DMS153 (cell line): ENCODE measurements at regions not wholly inside any gene's neighbourhood (a gene's known extent, or its start where the extent isn't known, plus 50 kb on each side); places are given as distances from the start of the nearest gene placed in this dataset.

ENCODE experiments used
- DNase-seq: peaks from one replicate; lab custom pipeline; 2025; lab: John Stamatoyannopoulos, UW

DNA sequence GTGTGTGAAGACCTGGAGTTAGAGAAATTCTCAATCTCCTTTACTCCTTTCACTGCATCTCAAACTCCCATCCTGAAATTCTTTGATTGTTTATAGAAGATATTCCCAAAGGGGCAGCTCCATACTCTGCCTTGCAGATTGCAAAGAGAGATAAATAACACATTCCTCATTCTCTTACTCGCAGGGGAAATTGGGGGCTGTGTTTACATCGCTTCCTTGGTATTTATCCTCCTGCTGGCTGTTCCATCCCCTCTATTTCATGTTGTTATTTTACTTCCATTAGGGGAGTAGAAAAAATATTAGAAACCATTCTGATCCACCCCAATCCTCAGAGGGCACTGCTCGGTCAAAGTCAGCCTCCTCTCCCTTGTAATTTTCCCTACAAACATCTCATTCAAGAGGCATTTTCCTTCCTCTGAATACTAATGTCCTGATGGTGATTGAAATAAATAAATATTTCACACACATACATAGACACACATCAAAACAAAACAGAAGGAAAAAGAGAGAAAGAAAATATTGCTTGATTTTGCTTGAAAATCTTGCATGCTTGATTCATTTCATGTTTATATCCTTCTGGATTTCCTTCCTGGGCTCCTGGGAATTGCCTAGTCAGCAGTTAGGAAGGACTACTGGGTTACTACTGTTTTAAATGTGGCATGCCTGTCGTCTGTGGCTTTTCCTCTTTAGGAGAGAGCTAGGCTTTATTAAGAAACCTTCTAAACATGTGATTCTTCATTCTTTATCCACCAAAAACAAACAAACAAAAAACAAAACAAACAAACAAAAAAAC lies 420.1 kb upstream of the PAPPA start:
- DNase-seq = no peak

DNA sequence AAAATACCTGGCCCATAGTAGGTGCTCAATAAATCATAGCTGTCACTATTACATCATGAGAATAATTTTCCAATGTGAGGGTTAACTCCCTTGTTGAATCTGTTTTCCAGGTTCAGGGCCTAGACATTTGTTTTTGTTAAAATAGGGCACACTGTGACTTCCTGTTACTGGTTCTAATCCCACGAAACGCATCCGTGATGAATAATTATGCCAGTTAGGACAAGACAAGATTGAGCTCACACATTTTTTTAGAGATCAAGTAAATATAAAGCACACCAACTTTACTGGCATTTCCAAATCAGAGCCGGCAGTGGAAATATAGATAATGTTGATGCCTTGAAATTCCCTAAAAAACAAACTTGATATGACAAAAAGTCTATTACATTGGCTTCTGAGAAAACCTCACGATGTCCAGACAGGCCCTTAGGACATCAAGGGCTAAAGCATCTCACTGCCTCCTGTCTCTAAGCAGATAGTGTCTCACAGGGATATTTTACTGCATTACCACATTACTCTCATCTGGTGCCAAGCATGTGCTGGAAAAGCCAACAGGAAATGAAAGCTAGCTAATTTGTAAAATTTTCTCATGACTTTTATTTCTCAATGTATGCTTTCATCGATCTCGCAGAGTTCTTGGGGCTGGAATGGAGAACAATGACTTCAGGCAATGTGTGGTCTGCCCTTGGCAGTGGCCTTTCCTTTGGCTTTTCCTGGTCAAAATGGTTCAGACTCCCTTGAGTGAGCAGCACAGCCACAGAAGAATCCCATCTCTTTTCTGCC lies 414.3 kb upstream of the PAPPA start:
- no peak for DNase-seq

DNA sequence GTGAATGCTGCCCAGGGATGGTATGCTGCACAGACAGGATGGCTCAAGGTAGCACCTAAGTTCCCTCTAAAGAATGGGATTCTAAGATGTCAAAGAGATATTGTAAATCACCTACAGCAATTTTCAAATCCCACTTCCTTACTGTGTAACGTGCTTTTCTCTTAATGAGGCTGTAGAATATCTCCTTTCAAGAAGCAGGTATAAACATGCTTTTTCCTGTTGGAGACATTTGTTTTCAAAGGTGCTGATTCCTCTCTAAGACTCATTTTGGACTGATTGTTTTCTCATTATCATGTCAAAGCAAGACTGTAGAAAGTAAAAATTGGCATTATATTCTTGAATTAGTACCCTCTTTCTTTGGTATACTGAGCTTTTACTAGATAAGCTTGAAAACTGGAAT lies 412.6 kb upstream of the PAPPA start:
- DNase-seq = no peak

DNA sequence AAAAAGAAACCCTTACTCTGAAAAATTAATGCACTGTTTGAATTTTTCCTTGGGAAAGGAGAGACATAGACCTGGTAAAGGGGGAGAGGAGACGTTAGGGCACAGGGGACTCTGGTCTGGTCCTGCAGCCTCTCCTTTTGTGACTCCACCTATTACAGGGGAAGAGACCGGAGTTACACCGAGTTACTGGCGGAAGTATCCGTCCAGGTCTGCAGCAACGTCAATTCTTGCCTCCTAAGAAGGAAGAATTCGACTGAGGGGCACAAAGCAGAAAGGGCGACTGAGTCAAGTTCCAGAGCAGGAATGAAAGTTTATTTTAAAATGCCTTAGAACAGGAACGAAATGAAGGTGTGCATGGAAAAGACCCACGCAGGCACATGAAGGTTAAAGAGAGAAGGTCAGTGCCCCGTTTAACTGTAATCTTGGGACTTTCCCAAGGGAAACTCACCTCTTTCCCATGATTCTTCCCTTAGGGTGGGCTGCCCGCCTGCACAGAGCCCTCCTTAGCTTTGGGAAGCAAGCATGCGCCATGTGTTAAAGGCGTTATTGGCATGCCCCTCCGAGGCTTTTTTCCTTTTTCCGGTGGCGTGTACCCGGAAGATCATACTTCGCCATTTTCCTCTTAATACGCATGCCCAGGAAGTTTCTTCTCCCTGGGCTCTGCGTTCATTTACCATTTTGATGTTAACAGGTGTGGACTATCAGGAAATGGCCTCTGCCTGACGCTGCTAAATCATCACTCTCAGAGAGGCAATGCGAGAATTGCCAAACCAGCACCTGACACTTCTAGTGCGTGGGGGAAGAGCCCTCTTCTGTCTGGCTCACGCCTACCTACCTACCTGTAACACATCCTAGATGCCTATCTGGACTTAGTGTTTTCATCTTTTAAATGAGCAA lies 409.6 kb upstream of the PAPPA start:
- no peak for DNase-seq

DNA sequence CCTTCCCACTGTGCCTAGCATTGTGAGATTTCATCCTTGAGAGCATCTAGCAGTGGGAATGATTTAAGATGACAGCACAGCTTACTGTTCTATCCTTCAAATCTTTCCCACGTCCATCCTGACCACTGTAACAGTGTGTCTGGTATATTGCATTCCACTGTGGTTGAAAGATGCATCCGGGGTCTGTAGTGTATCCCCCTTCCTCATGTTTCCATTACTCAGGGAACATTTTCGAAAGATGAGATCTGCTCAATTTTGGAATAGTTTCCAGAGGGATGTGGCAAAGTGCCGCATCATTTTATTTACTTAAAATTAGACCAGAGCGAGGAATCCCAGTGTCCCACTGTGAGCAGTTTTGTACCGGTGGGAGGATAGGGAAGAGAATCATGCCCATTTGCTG lies 407.1 kb upstream of the PAPPA start:
- no peak for DNase-seq

DNA sequence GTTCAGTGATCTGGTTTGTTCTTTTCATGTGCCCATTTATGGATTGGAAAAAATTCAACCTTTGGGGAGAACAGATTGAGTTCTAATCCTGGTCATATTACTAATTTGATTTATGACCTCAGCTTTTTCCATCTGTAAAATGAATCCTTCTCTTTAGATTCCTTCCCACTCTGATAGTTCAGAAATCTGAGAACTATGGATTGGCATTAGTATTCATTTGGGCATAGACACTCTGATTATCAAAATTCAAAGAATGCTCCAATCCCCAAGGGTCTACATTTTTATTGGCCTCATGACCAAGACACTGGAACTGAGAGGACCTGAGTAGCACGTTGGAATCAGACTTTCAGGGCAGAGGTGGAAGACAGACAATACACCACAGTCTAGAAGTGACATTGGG lies 405.9 kb upstream of the PAPPA start:
- DNase-seq = no peak

DNA sequence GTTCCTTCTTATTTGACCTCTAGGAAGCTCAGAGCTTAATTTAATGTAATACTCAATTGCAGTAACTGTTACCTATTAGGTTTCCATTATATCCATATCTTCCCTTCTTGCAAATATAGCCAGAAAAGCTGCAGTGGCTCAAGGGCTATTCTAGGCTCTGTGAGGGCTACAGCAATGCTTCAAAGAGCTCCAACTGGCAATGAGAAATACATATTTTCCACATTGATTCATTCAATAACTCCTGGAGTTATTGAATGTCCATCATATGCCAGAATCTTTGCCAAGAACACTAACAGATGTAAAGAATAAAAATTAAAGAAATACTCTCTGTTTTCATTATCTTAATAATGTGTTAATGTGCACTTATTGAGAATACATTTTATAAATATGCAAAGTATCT lies 396.9 kb upstream of the PAPPA start:
- no peak for DNase-seq

DNA sequence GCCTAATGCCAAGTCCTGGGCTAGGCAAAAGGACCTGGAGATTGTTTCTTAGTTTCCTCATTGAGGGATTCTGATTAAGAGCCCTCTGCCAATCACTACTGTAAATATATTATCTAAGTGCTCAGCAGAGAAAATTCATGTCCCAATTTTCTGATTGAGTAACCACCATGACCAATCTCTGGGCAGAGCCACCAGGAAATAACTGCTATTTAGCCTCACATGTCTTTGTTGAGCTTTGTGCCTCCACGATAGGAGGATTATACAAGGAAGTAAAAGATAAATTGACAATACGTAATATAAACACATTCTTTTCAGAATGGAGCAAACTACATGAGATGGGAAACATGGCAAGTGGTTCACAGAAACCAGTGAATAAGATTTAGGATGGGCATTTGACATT lies 396.1 kb upstream of the PAPPA start:
- DNase-seq = peak; percentile 88

DNA sequence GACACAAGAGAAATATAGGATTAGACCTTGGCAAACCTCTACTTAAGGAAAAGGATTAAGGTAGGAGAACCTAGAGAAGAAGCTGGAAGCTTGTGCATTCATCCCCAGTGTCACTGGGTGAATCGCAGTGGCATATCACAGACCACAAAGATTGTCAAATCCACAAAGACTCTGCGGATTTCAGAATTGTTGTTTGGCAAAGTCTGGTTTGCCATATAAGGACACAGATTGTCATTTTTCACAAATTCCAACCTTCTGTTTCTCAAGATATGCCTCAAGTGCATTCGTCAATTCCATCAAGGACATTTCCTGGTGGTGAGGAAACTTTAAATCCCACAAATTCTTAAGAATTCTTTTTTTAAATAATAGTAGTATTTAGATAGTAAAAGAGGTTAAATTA lies 395.1 kb upstream of the PAPPA start:
- DNase-seq = no peak

DNA sequence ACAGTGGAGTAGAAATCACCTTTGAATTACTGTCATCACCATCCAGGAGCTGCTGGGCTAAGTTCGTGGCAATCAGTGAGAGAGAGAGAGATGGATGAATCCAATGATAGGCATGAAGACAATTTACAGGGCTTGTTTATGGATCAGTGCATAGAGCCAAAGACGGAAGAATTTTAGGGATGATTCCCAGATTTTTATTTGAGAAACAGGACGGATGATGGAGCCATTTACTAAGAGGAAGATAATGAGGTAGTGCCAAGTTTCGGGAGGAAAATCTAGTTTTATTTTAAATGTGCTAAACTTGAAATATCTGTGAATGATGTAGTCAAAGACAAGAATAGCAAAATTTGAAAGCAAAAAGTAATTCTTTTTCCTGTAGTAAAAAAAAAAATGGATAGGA lies 394.2 kb upstream of the PAPPA start:
- DNase-seq = no peak

DNA sequence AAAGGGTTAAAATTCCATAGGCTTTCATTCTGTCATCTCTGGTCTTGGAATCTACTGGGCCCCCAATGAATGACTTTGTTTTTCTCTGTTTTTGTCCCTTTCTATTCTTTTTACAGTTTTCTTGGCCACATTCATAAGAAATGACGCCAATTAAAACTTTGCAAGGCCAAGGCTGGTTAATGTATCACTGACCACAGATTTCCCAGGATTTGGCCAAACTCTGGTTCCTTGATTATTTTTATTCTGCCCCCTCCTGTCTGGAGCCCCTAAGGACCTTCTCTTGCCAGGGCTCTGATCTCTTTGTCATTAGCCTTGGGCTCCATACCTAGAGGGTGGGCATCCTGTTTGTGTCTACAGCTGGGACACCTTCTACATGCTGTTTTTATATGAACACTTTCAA lies 388.9 kb upstream of the PAPPA start:
- DNase-seq = no peak

DNA sequence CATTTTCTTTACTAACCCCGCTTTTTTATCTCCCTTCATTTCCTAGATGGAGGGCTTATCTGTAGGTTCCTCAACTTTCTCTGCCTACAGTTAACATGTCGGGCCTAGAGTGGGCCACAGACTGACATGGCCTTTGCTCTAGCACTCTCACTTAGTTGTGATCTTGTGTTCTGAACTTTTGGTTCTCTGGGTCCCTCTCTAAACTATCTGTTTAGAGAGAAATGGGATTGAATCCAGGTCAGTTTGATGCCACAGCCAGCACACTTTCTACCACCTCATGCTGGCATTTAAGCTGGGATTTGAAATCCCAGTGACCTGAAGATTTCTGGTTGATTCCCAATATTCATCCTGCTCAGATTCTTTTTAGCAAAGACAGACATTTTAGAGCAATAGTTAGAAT lies 388.5 kb upstream of the PAPPA start:
- no peak for DNase-seq

DNA sequence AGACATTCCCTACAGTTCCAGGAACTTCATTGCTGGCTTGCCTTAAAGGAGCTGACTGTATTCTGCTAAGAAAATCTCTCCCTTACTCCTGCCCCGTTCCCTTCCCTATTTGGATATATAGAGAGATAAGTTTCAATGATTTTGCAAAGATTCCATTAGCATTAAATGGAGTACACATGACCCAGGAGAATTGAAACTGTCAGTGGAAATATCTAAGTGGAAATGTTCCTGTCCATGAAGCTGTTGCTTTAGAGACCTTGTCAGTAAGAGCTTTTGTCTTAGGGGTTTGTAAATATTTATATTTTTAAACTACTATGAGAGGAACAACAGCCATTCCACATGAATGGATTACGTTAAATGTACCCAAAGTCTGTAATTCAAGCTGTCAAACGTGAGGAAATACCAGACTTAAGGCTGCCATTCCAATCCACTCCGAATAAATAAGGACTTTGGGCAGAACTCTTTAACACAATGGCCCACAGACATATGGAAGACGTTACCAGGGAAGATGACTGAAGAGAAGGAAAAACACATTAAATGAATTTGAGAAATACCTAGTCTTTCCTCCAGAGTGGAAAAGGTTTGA lies 387.1 kb upstream of the PAPPA start:
- no peak for DNase-seq

DNA sequence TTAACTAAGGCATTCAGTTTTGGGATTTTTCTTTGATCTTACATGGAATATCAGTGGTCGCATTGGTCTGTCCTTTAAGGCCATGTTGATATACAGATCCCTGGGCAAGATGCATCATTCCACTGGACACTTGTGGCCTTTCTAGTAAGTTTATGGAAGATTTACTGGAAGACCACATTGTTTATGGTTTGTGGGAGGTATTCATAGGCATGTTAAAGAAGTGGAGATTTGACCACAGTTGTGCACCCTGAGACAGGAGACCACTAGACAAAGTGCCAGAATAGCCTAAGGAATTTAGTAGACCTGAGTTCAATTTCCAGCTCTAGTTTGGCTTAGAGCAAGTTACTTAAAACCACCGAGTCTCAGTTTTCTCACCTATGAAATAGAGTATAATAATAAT lies 383.1 kb upstream of the PAPPA start:
- DNase-seq = no peak

DNA sequence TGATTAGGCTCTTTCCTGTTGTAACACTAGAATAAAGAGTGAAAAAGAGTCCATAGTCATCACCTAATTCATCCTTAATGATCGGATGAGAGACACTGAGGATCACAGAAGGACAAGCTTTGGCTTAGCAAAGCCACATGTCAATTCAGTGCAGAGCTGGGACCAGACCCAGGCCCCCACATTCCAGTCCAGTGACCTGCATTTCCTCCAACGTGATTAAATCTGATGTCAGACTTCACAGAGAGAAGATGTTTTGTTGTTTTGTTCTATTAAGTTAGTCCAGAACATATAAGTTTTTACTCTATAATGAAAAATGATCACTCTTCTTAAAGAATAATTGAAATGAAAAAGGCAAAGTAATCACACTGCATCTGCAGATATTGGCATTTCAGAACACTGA lies 377.9 kb upstream of the PAPPA start:
- DNase-seq = no peak

DNA sequence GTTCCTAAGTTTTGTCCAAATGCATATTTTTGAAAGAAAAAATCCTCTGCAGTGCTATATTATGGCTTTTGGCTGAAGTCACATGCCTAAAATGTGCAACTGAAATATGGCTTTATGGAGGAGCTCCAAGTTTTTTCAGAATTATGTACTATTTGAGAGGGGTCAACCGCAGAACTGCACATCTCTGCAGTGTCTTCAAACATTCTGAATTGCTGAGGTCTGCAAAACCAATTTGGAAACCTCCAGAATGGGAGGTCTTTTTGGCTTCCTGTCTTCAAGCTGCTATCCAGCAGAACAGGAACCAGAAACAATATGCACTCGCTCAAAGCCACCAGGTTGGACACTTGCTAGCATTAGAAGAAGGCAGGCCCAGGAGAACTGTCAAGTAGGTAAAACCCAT lies 376.0 kb upstream of the PAPPA start:
- no peak for DNase-seq

DNA sequence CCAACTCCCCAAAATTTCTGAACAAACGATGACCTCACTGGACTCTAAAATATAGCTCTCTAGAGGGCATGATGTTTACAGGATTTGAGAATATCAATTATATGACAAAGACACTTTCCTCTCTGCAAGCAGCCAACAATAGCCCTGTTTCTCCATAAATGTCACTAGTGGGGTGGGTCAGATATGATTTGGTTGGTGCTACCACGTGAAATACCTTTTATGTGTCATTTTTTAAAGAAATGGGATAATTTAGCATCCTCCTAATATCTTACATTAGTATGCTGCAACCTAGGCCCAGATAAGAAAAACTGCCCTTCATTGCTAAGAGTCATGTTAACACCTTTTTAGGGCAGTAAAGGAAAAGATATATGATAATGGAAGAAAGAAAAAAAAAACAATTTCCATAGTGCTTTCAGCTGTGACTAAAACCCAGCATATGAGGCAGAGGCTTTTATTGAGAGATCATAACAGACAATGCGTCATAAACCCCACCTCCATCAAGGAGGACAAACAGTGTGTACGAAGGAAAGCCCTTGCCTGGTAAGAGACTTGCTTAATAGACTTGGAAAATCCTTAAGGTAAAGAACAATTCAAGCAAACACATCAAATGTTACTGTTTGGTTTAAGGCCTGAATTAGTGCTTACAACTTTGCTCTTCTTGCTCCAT lies 372.4 kb upstream of the PAPPA start:
- DNase-seq = no peak

DNA sequence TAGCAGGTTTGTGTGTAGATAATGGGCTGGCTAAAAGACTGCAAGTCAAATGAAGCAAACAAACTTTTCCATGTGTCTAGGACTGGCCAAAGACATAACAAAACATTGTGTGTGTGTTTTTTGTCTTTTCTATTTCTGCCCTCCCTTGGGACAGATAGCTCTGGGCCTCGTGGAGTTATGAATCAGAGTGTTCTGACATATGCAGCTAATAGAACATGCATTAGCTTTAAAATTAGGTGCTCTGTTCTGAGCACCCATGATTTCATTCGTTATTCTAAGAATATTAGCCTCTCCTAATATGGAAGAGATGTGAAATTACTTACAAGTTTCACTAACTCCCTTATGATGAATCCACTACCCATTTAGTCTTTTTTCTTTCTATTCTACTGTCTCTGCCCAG lies 367.3 kb upstream of the PAPPA start:
- DNase-seq = no peak

DNA sequence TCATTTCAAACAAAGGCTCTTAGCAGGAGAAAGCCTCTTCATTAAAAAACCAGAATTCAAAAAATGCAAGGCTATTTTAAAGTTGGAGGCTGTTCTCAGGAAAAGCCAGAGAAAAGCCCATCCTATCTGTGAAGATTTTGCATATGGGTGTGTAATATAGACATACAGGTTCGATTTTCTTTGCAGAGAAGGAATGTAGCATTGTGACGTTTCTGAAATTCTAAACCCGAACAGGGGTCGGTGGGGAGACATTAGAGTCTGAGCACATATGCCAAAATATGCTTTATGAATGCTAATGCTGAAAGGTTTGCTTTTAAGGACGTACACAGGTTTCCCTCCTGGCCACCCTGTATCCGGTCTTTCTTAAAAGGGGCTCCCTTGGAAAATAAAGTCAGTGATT lies 363.1 kb upstream of the PAPPA start:
- no peak for DNase-seq

DNA sequence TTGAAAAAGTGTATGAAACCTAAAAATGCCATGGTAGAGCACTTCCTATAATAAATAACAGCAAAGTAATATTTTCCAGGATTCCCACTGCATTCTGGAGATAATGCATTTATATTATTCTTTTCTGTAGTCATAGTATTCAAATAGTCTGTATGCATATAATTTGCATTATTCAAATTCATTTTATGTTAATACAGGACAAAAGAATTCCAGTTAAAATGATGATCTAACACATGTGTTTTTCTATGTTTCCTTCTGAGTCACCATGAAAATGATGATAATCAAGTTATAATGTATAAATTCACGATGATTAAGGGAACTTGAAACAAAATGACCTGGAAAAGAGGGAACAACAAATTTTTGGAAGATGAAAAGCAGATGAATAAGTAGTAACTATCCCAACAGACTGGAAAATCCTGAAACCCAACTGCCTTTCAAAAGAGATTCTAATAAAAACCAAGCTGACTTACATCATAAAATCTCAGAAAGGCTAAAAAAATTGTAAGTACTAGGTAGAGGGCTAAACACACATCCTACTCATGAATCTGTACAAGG lies 358.6 kb upstream of the PAPPA start:
- no peak for DNase-seq

DNA sequence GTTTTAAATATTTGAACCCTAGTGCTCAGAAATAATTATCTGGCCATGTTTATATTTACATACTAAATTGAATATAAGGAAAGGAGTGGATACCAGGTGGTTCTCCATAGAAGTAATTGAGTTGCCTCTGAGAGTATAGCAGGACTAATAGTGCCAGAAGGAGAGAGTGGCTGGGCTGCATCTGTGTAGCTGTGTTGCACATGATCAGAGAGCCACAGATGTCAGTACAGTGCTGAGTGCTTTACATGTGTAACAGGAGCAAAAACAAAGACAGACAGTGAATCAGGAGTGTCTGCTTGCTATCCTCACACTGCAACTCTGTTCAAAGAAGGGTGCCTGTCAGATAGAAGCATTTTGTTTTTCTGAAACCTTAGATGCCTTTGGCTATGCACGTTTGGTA lies 353.9 kb upstream of the PAPPA start:
- no peak for DNase-seq
